GM18520 (cell line): ENCODE measurements at regions not wholly inside any gene's neighbourhood (a gene's known extent, or its start where the extent isn't known, plus 50 kb on each side); places are given as distances from the start of the nearest gene placed in this dataset.
"Not testable (repeated sequence)": the region's sequence is repeated elsewhere in the genome, so short reads cannot be mapped to it uniquely, and the experiment has no call there.

Experiments
- ATAC-seq: cut with Tn5 transposase; IDR thresholded peaks from one replicate; pipeline ENCODE4 v1.9.1; 2021; ENCODE audit not compliant: unreplicated experiment

DNA sequence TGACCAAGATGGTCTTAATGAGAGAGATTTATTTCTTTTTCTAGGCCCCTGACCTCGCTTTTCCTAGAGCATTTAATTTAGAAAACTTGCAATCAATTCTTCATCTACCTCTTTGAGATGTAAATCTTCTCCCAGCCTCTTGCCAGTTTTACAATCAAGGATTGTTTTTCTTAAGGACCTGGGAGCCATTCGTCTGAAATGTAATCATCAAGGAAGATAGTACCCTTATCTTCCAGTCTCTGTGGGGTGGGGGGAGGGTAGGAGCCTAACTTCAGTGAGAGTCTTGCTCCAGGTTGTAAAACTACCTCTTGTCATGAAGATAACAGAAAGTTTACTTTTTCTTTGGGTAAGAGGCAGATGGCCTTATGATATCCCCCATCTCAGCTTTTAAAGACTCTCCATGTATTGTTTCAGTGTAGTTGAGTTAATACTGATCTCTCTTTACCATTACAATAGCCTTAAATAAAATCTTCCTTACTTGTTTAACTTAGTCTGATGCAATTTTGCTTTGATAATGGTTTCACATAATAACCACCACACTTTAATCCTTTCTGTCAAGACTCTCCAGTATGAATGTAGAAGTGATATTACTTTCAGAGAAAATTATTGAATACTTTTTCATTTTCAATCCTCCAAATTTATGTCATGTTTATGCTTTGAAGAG is 110.2 kb upstream of the CPHXL start:
- ATAC-seq, result no peak

DNA sequence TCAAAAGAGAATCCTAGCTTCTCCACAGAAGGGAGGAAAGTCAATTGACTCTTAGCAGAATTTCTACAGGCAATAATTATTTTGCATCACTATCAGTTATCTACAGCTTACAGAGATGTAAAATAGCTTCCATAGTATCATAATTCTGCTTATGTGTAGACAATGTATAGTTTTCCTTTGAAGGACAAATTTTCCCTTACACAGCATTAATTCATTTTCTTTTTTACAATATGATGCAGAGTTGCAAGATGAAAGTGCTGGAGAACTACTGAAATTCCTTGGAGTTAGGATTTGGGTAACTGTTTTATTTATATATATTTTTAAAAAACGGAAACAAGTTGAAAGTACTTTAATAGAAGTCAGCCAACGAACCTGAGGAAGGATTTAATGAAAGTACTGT is 111.0 kb upstream of the CPHXL start:
- no peak for ATAC-seq

DNA sequence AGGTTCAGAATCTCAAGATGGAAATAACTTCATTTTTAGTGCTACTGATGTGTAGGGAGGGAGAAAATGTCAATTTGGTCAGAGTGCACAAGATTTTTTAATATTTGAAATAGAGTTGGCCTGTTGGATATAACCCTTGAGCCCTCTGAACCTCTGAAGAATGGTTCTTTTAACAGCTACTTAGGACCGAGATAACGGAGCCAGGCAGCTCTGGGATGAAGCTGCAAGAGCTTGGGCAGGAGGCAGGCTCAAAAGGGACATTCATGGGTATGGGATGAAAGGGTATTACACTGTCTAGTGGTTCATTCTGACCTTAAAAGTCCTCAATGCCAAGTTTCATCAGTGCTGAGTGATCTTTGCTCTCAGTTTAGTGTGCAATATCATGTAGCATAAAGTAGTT is 111.4 kb upstream of the CPHXL start:
- no peak for ATAC-seq

DNA sequence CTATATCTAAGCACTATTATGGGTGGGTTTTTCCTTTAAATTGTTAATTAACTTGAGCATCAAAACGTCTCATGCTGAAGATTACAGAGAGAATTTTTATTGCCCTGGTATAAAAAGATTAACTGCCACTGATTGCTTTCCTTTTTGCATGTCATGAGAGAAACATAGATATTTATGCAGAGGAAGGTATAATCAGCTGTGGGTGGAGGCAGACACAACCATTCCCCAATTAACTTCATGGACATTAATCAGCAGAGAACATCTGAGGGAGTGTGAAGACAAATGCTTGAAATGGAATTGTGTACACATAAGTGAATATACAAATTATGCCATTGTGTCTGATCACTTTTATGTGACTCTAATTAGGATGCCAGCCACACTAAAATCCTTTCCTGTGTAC is 115.2 kb upstream of the CPHXL start:
- ATAC-seq, result no peak

DNA sequence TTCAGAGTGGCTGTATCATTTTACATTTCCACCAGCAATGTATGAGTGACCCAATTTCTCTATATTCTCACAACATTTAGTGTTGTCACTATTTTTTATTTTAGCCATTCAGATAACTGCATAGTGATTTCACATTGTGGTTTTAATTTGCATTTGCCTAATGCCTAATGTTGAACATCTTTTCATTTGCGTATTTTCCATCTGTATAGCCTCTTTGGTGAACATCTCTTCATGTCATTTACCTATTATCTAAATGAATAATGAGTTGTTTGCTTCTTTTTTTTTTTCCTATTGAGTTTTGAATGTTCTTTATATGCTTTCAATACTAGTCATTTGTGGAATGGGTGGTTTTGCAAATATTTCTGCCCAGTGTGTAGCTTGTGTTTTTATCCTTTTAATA is 120.9 kb upstream of the CPHXL start:
- ATAC-seq, result no peak

DNA sequence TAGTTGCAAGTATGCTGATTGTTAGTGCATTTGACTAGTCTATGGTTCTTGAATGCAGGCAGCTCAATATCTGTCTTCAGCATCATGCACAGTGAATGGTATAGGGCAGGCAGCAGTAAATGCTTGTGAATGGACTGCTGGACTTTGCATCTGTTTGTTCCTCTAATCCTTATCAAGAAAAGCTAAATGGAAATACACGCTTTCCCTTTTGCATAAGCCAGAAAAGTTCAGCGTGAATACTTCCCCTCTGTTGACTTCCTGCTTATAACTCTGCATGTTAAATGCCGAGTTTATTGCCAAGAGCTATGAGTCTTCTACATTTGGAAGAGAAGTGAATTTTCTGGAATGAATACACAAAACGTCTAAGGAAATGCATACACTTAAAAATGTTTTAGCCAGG is 127.9 kb upstream of the CPHXL start:
- no peak for ATAC-seq

DNA sequence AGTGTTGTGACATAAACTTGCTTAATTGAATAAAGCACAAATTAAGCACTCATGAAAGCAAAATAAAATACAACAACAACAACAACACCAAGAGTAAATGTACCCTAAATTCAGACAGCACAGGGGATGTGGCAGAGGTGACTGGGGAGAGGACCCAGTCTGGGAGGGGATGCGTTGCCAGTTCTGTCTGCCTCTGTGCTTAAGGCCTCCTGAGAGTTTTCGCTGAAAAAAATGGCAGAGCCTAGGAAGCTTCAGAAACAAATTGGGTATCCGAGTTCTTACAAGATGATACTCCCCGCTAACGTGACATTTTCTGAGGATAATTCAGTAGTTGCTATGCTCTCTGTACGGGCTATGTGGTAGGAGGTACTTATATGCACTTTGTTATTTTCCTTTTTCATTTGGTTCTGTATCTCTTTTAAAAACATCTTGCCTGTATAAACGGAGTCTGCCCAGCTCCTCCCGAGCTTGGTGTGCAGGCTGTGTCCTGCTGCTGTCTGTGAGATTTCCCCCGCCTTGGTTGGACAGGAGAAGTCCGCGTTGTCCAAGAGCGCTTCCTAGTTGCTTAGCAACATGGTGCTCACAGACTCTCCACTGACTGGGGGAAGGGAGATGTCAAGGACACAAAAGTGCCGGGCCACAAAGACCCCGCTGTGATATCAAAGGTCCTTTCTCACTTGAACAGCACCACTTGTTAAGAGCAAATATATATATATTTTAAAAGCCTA is 134.2 kb upstream of the CPHXL start:
- ATAC-seq, result no peak

DNA sequence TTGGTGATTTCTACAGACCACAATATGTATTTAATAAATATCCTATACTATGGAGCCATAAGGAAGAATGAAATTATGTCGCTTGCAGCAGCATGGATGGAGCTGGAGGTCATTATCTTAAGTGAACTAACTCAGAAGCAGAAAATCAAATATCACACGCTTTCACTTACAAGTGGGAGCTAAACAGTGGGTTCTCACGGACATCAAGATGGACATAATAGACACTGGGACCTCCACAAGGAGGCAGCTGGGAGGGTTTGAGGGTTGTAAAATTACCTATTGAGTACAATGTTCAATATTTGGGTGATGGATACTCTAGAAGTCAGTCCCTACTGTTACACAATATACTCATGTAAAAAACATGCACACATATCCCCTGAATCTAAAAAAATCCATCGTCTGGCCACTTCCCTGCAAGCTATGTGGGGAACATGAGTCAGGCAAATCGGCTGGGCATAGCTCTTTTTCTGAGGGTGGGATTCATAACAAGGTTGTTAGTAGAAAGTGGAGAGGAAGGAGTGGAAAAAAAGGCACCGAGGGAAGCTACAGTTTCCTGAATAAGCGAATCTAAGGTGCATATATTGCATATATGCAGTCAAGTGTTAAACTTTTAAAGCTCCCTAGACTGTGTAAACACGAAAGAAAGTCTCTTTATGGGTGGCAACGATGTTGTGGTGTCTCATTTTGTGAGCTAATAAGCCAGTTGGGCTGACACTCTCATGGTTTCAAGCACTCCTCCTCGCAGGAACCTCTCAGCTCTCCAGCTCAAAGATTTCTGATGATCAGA is 135.2 kb upstream of the CPHXL start:
- ATAC-seq, result no peak

DNA sequence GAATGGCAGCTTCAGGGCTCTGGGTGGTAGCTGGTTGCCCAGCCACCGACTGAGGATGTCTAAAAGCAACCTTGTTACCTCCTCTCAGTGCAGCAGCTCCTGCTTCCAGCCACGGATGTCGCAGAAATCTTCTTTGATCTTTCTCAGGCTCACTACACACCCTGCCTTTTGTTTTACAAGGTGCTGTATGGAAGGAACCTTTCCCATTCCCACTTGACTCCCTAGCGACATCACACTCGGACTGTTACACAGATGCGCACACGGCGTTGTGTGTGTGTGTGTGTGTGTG is 135.8 kb upstream of the CPHXL start:
- ATAC-seq, result no peak

DNA sequence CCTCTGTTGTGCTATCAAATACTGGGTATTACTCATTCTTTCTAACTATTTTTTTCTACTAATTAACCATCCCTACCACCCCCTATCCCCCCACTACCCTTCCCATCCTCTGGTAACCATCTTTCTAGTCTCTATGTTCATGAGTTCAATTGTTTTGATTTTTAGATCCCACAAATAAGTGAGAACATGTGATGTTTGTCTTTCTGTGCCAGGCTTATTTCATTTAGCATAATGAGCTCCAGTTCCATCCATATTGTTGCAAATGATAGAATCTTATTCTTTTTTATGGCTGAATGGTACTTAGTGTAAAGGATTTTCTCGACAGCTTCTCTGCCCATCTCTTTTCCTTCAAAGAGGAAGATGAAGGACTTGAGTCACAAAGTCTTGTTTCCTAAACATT is 138.0 kb upstream of the CPHXL start:
- no peak for ATAC-seq

DNA sequence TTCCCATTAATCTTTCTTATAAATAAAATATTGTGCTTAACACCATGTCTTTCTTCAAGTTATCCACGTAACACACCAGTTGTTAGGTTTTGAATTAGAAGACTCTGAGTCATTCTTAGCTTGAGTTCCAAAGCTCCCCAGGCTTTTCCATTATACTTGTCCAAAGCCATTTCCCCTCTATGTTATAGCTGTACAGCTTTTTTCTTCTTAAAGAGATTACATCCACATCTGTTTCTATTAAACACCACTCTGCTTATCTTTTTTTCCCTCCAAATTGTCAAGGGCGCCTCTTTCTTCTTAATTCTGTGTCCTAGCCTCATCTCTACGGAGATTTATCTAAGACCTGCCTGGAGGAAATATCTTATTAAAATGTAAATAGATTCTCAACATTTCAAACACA is 139.4 kb upstream of the CPHXL start:
- no peak for ATAC-seq

DNA sequence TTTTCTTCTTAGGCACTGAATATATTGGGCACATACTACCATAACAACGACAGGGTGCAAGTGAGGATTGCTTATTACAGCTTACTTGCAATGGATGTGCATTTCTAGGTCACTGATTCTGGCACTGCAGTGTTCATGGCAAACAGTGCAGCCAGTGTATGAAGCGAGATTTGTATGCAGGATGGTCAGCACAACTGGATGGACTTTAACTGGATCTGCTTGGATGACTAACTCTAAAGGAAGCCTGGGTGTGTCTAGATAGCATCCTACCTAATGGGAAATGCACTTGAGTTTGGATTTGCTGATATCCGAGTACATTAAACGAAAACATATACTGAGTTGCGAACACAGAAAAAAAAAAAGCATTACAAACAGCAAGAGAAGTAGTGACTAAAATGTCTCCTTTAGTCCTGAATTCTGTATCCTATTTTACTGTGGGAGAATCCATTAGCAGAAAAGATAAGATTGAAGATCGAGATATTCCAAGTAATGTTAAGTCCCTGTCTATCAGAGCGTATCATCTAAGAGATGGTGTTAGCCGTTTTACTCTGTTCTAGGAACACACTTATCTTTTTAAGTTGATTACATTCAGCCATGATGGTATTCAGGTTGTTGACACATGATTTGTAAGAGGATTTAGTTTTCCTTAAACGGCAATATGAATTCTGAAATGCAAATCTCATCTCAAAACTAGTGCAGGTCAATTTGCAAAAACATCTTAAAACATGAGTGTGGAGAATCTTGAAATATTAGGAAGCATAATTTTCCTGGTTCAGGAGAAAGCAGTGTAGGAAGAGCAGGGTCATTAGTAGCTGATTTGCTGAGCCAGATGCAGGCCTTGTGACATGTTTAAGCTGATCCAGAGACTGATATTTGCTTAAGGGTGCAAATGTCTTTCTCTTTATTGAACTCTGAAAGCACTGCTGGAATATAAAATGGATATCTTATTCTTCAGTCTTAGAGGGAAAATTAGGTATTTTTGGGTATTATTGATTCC is 142.6 kb upstream of the CPHXL start:
- no peak for ATAC-seq

DNA sequence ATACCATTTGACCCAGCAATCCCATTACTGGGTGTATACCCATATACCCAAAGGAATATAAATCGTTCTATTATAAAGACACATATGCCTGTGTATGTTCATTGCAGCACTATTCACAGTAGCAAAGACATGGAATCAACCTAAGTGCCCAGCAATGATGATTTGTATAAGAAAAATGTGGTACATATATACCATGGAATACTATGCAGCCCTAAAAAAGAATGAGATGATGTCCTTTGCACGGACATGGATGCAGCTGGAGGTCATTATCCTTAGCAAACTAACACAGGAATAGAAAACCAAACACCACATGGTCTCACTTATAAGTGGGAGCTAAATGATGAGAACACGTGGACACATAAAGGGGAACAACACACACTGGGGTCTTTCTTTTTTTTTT is 155.0 kb upstream of the CPHXL start:
- ATAC-seq, result not testable (repeated sequence)

DNA sequence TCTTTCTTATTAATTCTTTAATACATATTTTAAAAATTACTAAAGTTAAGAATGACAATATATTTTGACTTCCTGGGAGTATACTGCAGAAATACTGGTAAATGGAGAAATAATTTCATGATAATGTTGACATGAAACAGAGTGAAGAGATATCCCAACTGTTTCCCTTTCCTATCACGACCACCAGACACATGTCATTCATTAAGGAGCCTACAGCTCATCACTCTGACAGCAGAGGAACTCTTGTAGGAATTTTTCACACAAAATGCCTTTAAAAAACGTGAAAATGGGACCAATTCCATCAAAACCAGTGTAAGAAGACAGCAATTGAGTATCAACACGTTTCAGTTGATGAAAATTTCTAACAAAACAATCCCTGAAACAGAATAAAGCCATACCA is 172.9 kb upstream of the CPHXL start:
- no peak for ATAC-seq

DNA sequence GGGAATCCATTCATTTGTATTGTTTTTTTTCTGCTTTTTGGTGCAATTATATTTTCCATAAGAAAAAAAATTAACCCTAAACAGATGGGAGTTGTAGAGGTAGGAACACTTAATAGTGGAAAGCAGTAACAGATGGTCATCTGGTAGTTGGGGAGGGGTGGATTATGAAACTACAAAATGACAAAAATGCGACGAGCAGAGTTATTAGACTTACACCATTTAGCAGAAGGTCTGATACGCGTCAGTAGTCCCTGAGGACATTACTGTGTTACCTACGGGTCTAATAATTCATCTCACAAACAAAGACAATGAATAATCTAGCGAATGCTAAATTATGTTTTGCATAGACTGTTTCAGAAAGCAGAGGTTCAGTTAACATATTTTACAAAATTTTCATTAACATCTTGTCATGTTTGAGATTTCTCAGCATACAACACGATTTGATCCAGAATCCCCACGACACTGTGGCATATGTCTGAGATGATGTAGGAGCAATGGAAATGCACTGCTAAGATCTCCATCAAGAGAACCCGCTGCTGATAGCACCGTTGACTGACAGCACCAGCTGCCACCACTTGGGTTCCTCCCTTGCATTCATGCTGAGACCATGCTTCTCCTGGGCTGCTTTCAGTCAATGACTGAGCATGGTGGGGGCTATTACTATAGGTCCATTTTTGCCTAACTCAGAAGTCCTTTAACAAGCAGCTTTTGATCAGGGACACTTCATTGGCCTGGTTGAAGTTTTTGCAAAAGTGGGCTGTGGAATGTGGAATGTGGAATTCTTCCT is 182.2 kb upstream of the CPHXL start:
- no peak for ATAC-seq

DNA sequence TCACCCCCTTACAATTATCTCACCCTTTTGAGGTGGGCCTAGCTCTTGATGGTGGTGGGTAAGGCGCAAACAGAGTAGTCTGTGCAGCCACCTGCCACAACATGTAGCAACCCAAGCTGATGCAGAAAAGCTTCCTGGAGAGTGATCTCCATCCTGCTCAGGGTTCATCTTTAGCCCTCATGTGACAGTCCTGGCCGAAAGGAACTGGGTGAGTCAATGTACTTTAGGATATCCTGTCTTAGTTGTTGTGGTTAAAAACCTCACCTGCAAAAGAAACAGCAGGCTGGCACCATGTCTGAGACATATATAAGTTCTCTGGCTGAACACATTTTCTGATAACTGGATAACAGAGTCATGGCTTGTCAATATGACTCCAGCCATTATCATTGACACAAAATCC is 183.5 kb upstream of the CPHXL start:
- no peak for ATAC-seq

DNA sequence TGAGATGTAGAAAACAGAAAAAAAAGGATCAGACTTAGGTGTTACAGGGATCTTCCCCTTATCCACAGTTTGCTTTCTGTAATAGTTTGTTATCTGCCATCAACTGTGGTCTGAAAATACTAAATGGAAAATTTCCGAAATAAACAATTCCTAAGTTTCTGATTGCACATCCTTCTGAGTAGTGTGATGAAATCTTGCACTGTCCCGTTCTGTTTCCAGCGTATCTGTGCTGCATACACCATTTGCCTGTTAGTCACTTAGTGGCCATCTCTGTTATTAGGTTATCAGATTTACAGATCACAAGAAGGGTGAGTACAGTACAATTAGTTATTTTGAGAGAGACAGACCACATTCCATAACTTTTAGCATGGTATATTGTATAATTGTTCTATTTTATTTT is 185.6 kb upstream of the CPHXL start:
- ATAC-seq, result no peak

DNA sequence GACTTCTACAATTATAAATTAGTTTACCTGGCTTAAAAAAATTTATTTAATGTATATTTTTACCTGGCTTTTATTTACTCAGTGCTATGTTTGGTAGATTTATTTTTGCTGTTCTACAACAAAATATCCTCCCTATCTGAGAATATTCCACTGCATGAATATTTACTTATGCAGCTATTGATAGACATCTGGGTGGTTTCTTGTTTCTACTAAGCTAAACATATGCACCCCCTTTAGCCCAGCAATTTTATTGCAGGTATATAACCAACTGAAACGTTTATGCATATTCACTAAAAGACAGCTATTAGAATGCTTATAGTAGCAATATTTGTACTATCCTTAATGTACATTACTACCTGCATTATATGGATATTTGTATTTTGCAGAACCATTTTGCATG is 187.7 kb upstream of the CPHXL start:
- no peak for ATAC-seq

DNA sequence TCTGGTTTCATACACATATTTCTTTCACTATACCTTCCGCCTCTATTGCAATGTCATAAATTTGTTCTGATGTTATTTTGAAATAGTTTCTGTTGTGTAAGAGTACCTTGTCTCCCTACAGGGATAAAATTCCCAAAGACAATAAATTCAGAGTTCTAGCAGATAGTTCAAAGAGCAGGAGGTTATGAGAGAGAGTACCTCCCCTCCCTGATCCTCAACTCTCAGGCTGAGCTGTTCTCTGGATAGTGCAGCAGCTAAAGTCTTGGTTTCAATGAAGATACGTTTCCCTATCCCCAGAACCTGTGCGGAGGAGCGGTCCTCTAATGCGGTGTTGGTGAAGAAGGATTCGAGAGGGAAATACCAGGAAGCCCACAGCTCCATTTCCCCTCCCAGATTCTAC is 190.2 kb upstream of the CPHXL start:
- no peak for ATAC-seq

DNA sequence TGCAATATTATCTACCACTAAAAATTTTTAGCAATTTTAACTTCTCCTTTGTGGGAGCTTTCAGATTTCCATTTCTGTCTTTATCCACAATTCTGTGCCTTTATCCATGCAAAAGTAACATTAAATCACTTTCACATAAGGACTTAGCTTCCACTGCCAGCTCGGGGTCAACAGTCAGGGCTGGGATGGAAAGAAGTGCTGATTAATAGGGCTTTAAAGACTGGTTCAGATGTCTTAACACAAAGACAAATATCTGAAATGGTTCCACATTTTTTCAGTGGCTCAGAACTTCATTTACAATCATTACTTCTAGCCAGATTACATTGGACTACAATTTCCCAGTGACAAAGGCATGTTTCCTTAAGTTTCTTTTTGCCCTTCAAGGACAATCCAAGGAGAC is 191.8 kb upstream of the CPHXL start:
- no peak for ATAC-seq
